Testis (tissue), 2 donors: ENCODE measurements at regions not wholly inside any gene's neighbourhood (a gene's known extent, or its start where the extent isn't known, plus 50 kb on each side); places are given as distances from the start of the nearest gene placed in this dataset.

Experiments used
- DNase-seq: peaks from one replicate; pipeline ENCODE4 v3.0.0-alpha.2; 2019
- H3K27ac ChIP-seq, 2 donors: fragments of 200-600 bp; sonication (generic); one replicate each; pipeline ENCODE4 v1.5.1; 2019
- H3K27me3 ChIP-seq: fragments of 200-600 bp; sonication (generic); one replicate; pipeline ENCODE4 v1.5.1; 2019
- H3K36me3 ChIP-seq: fragments of 200-600 bp; sonication (generic); one replicate; pipeline ENCODE4 v1.5.1; 2017; ENCODE audit warnings: low read depth; ENCODE audit errors: missing control alignments
- H3K4me1 ChIP-seq: fragments of 200-600 bp; sonication (generic); one replicate; pipeline ENCODE4 v1.5.1; 2019
- H3K4me3 ChIP-seq, 2 donors: fragments of 200-600 bp; sonication (generic); one replicate each; pipeline ENCODE4 v1.5.1; 2017 to 2019
- H3K9me3 ChIP-seq: fragments of 200-600 bp; sonication (generic); one replicate; pipeline ENCODE4 v1.5.1; 2017
- CTCF ChIP-seq, 3 experiments: fragments of 450-650 bp in 2 of 3; fragments of 200-600 bp in 1 of 3; sonication (generic) in 1 of 3; IDR thresholded peaks; one replicate each; pipeline ENCODE4 v1.5.1; 2016 to 2019; ENCODE audit warnings: antibody characterized with exemption in 3 of 3, mild to moderate bottlenecking in 2 of 3, moderate library complexity in 1 of 3
- POLR2A ChIP-seq: fragments of 450-650 bp; IDR thresholded peaks from one replicate; pipeline ENCODE4 v1.6.1; 2017; ENCODE audit warnings: antibody characterized with exemption, mild to moderate bottlenecking, moderate library complexity
- WGBS, 2 donors: methylation state at CpG; one replicate each; pipeline ENCODE4 v1.1.5; 2018; 5-methylcytosine and 5-hydroxymethylcytosine counted together
- intact Hi-C: fragments of 100-400 bp; cut with DNase I; formaldehyde crosslinking; loops from one replicate; pipeline ENCODE4 v1.15.1; 2023; ENCODE audit warnings: low total_unique reads

GRCh38 chr17:77891602-77892001, 66.9 kb upstream of the TNRC6C start:
- peaks cover 11% of the 10 kb centered on the region for H3K4me1 ChIP-seq
- TF ChIP-seq POLR2A (no peak), CTCF (IDR thresholded peaks at IDR 0.05) (no peak)
- H3K36me3 ChIP-seq: no peaks in the 10 kb centered on the region
- H3K27me3 ChIP-seq: no peaks in the 10 kb centered on the region
- intact Hi-C loops: no loop called here
- H3K9me3 ChIP-seq: no peaks in the 10 kb centered on the region
- H3K4me3 ChIP-seq: no peak overlapping the region
- WGBS, 2 donors: 74 to 79% methylated on average over 8 of the region's 8 CpGs
- no peak for DNase-seq
- H3K27ac ChIP-seq: no peak overlapping the region

- 90 to 91% methylated on average over 7 of the region's 7 CpGs for WGBS, 2 donors
- Histone ChIP-seq H3K9me3 (no peaks in the 10 kb centered on the region), H3K27me3 (no peaks in the 10 kb centered on the region), H3K4me3 (no peak overlapping the region), H3K4me1 (peaks cover 8% of the 10 kb centered on the region), H3K27ac (no peak overlapping the region), H3K36me3 (no peaks in the 10 kb centered on the region)
- no peak for DNase-seq
- intact Hi-C loops: no loop called here
- TF ChIP-seq CTCF (IDR thresholded peaks at IDR 0.05) (no peak), POLR2A (no peak)
These were observed 66.5 kb upstream of the TNRC6C start for GRCh38 chr17:77892031-77892430.

- Histone ChIP-seq H3K4me1 (peaks cover 3% of the 10 kb centered on the region), H3K36me3 (no peaks in the 10 kb centered on the region), H3K9me3 (no peaks in the 10 kb centered on the region), H3K4me3 (no peak overlapping the region), H3K27me3 (no peaks in the 10 kb centered on the region), H3K27ac (no peak overlapping the region)
- intact Hi-C loops: no loop called here
- DNase-seq: no peak
- no peak for TF ChIP-seq POLR2A
- TF ChIP-seq CTCF (IDR thresholded peaks at IDR 0.05): peak in 1 of 3 experiments; percentile 12
- WGBS, 2 donors: 87 to 92% methylated on average over 18 to 22 of the region's 22 CpGs
These were observed 65.9 kb upstream of the TNRC6C start for GRCh38 chr17:77892469-77893143.

DNA sequence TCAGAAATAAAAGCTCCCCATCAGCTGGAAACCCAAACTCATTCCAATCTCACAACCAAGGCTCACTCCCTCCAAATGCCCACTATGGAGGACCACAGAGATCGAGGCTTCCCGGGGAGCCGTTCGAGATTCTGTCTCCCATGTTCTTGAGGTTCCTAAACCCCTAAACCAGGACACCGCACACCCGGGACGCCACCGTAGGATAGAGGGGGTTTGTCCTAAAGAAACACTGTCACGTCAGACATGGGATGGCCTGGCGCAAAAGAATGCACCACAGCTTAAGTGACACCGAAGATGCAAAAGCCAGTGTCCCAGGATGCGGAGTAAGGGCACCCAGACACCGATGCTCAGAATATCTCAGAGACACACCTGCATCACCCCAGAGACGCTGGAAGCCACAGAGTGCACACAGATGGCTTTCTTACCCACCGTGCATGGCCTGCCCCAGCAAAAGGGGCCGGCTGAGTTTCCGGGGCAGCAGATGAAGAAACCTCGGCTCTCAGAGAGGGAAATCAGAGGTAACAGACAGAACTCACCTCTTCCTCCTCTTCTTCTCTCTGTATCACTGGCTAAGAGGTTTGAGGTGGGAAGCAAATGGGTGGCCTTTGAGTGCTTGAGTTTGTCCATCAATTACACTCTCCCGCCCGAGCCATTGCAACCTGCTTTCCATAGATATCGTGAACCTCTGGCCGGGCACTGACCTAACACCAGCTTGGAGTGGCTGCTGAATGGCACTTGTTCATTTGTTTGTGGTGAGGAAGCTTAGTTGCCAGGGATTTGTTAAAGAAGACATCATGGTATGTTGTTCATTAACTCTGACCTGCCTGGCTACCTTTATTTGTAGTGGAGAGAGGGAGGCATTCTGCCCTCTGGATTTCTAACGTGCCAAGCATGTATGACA, 65.1 kb upstream of the TNRC6C start:
- no peaks in the 10 kb centered on the region for H3K4me1 ChIP-seq
- intact Hi-C loops: no loop called here
- H3K36me3 ChIP-seq: no peaks in the 10 kb centered on the region
- no peak overlapping the region for H3K4me3 ChIP-seq
- H3K27ac ChIP-seq: no peak overlapping the region
- TF ChIP-seq CTCF (IDR thresholded peaks at IDR 0.05) (no peak), POLR2A (no peak)
- 92 to 94% methylated on average over 23 of the region's 23 CpGs for WGBS, 2 donors
- no peak for DNase-seq
- H3K27me3 ChIP-seq: no peaks in the 10 kb centered on the region
- no peaks in the 10 kb centered on the region for H3K9me3 ChIP-seq
